AG04449 (cell line): ENCODE measurements at regions not wholly inside any gene's neighbourhood (a gene's known extent, or its start where the extent isn't known, plus 50 kb on each side); places are given as distances from the start of the nearest gene placed in this dataset.
"Not testable (repeated sequence)": the region's sequence is repeated elsewhere in the genome, so short reads cannot be mapped to it uniquely, and the experiment has no call there.

Experiments
- CTCF ChIA-PET: fragments of 350-600 bp; formaldehyde crosslinking; extraction: SDS; loops from one replicate; lab custom pipeline; 2021; ENCODE audit warnings: antibody characterized with exemption; lab: Yijun Ruan, JAX
- POLR2A ChIA-PET: fragments of 400-600, 350-600 bp; formaldehyde crosslinking; extraction: SDS; loops from one replicate; lab custom pipeline; 2020; ENCODE audit warnings: antibody characterized with exemption, inconsistent platforms; lab: Yijun Ruan, JAX
- DNase-seq: peaks from one replicate; pipeline ENCODE4 v3.0.0-alpha.2; 2010; ENCODE audit warnings: low read depth, low spot score
- H3K4me3 ChIP-seq: 2 replicates; pipeline ENCODE4 v1.5.1; 2011; ENCODE audit warnings: low read depth, mild to moderate bottlenecking, control low read depth, low read length
- CTCF ChIP-seq: IDR thresholded peaks from one replicate; pipeline ENCODE4 v1.5.1; 2011; ENCODE audit warnings: mild to moderate bottlenecking, moderate library complexity, low read length, control low read depth, inconsistent platforms; ENCODE audit not compliant: insufficient read depth; ENCODE audit errors: missing control alignments

- H3K4me3 ChIP-seq: no peak overlapping the region
- ChIA-PET CTCF (no interaction called here), POLR2A (no interaction called here)
- no peak for TF ChIP-seq CTCF
- no peak for DNase-seq
Observed at GRCh38 chr5:25441810-25442209, 797.0 kb upstream of the CDH10 start.

- TF ChIP-seq CTCF: no peak
- CTCF ChIA-PET: no interaction called here
- DNase-seq: no peak
- POLR2A ChIA-PET: no interaction called here
- no peak overlapping the region for H3K4me3 ChIP-seq
Observed at GRCh38 chr5:25439025-25439424, 794.2 kb upstream of the CDH10 start.

GRCh38 chr5:25438375-25438774 is 793.6 kb upstream of the CDH10 start:
- H3K4me3 ChIP-seq, DNase-seq, POLR2A ChIA-PET, CTCF ChIA-PET: not testable (repeated sequence)

GRCh38 chr5:25436452-25436851 is 791.7 kb upstream of the CDH10 start:
- no peak for DNase-seq
- CTCF ChIA-PET: no interaction called here
- TF ChIP-seq CTCF: no peak
- no peak overlapping the region for H3K4me3 ChIP-seq
- POLR2A ChIA-PET: no interaction called here

GRCh38 chr5:25435882-25436281 is 791.1 kb upstream of the CDH10 start:
- DNase-seq: no peak
- CTCF ChIA-PET: no interaction called here
- POLR2A ChIA-PET: no interaction called here
- TF ChIP-seq CTCF: no peak
- H3K4me3 ChIP-seq: no peak overlapping the region

GRCh38 chr5:25427240-25427639 is 782.5 kb upstream of the CDH10 start:
- DNase-seq: no peak
- CTCF ChIA-PET: no interaction called here
- H3K4me3 ChIP-seq: no peak overlapping the region
- POLR2A ChIA-PET: no interaction called here
- TF ChIP-seq CTCF: no peak

- TF ChIP-seq CTCF: no peak
- ChIA-PET CTCF (no interaction called here), POLR2A (no interaction called here)
- H3K4me3 ChIP-seq: no peak overlapping the region
- DNase-seq: no peak
Observed at GRCh38 chr5:25423271-25423670, 778.5 kb upstream of the CDH10 start.
